ENCODE measurements at regions not wholly inside any gene's neighbourhood (a gene's known extent, or its start where the extent isn't known, plus 50 kb on each side); places are given as distances from the start of the nearest gene placed in this dataset.

DNA sequence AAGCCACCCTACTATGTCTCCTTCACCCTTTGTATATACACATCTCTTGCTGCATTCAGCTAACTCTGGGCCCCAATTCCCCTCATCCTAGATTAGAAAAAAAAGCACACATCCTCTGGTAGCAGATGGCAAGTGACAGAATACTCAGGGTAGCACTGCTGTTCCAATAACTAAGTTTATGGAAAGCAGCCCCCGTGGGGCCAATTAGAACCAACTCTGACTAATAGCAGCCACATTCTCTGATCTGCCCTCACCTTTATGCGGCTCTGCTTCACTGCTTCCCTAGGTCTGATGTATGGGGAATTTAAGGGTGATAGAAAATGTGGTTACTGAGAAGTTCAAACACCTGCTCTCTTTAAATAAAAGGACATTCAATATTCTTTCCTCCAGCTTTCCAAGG lies 74.9 kb upstream of the SETMAR start:
- no peak overlapping the region for H3K4me3 ChIP-seq (replicated peaks in 1 of 3; ENCODE audit: insufficient read depth in 1 of 3, low read depth in 1 of 3, low read length in 3 of 3)
- POLR2A ChIA-PET = no interaction called here

More for the DNA sequence above, 74.9 kb upstream of the SETMAR start:
- Histone ChIP-seq H2AFZ (ENCODE audit: low read depth, low read length) (no peak overlapping the region), H3K79me2 (ENCODE audit: control insufficient read depth, insufficient read depth, low read length) (no peaks in the 10 kb centered on the region), H3K27ac (ENCODE audit: insufficient read depth, low read depth, low read length) (no peak overlapping the region), H3K9ac (replicated peaks; ENCODE audit: extremely low read depth, insufficient read depth, low read length) (no peak overlapping the region), H3K36me3 (ENCODE audit: control insufficient read depth in 2 of 2, extremely low read depth in 1 of 2, insufficient read depth in 2 of 2, low read length in 2 of 2) (no peaks in the 10 kb centered on the region), H3K9me1 (replicated peaks; ENCODE audit: control insufficient read depth, extremely low read depth, insufficient read depth, low read length) (no peaks in the 10 kb centered on the region), H3K9me3 (replicated peaks; ENCODE audit: control insufficient read depth, insufficient read depth, low read length) (no peaks in the 10 kb centered on the region), H4K20me1 (replicated peaks; ENCODE audit: control insufficient read depth, extremely low read depth, insufficient read depth, low read length) (no peaks in the 10 kb centered on the region), H3K4me2 (ENCODE audit: insufficient read depth, low read length) (no peak overlapping the region), H3K4me1 (ENCODE audit: control insufficient read depth, extremely low read depth, insufficient read depth, low read length) (no peaks in the 10 kb centered on the region), H3K27me3 (ENCODE audit: control insufficient read depth in 2 of 2, insufficient read depth in 2 of 2, low read length in 2 of 2) (no peaks in the 10 kb centered on the region)
- intact Hi-C loops (cut with micrococcal nuclease) (no loop called here), dilution Hi-C loops (cut with MboI; ENCODE audit: extremely low pct_ligation_motif_present, low sequenced_read_pairs) (no loop called here)
- no TSS peak for BruUV-seq (replicated peaks)
- no peak for DNase-seq (ENCODE audit: low read depth, low spot score)
- CTCF ChIA-PET = no interaction called here
- FAIRE-seq = no peak
- TF ChIP-seq, protein P1, sequence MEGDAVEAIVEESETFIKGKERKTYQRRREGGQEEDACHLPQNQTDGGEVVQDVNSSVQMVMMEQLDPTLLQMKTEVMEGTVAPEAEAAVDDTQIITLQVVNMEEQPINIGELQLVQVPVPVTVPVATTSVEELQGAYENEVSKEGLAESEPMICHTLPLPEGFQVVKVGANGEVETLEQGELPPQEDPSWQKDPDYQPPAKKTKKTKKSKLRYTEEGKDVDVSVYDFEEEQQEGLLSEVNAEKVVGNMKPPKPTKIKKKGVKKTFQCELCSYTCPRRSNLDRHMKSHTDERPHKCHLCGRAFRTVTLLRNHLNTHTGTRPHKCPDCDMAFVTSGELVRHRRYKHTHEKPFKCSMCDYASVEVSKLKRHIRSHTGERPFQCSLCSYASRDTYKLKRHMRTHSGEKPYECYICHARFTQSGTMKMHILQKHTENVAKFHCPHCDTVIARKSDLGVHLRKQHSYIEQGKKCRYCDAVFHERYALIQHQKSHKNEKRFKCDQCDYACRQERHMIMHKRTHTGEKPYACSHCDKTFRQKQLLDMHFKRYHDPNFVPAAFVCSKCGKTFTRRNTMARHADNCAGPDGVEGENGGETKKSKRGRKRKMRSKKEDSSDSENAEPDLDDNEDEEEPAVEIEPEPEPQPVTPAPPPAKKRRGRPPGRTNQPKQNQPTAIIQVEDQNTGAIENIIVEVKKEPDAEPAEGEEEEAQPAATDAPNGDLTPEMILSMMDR (IDR thresholded peaks at IDR 0.05; ENCODE audit: extremely low read depth in 1 of 2, insufficient read depth in 1 of 2, low read depth in 1 of 2, low read length in 2 of 2) = no peak
- no peak for TF ChIP-seq EZH2 (IDR thresholded peaks at IDR 0.05; ENCODE audit: borderline replicate concordance, low read depth, low read length, severe bottlenecking)
- TF ChIP-seq POLR2A (IDR thresholded peaks at IDR 0.05; ENCODE audit: low read depth, low read length) = no peak
- TF ChIP-seq FOS (IDR thresholded peaks at IDR 0.05; ENCODE audit: borderline replicate concordance, insufficient read depth, low read length) = no peak
- TF ChIP-seq MAX (IDR thresholded peaks at IDR 0.05; ENCODE audit: insufficient read depth, insufficient read length) = no peak
- no peak for TF ChIP-seq POLR2AphosphoS5 (IDR thresholded peaks at IDR 0.05; ENCODE audit: insufficient read depth, low read depth, low read length)
- TF ChIP-seq GATA2 (IDR thresholded peaks at IDR 0.05; ENCODE audit: insufficient read depth, insufficient read length, low read depth, low read length) = no peak
- no peak for TF ChIP-seq JUN (IDR thresholded peaks at IDR 0.05; ENCODE audit: borderline replicate concordance, insufficient read depth, insufficient read length, low read depth)
- no peak for TF ChIP-seq MYC (IDR thresholded peaks at IDR 0.05; ENCODE audit: low read depth, low read length)
